HCT116 (cell line): ENCODE measurements at regions not wholly inside any gene's neighbourhood (a gene's known extent, or its start where the extent isn't known, plus 50 kb on each side); places are given as distances from the start of the nearest gene placed in this dataset.

Experiments used
- ATAC-seq: fragments of 200-7000 bp; cut with Tn5 transposase; 2 replicates; pipeline ENCODE4 v1.9.1; 2020; ENCODE audit warnings: mild to moderate bottlenecking, moderate library complexity
- BruUV-seq: library from RNA; stranded (reverse); fragments of 400-500 nt; replicated peaks from 2 replicates; lab custom pipeline; 2021; lab: Mats Ljungman, UMichigan
- CTCF ChIA-PET: fragments of 300-600 bp; sonication (Branson Sonifier 250); formaldehyde crosslinking; loops from one replicate; lab custom pipeline; 2021; ENCODE audit warnings: antibody characterized with exemption; lab: Charles Lee
- POLR2A ChIA-PET: fragments of 300-600, 350-600 bp; sonication (Branson Sonifier 250); formaldehyde crosslinking; loops from one replicate; lab custom pipeline; 2021; ENCODE audit warnings: antibody characterized with exemption; lab: Charles Lee
- RAD21 ChIA-PET, 2 experiments: fragments of 300-600 bp; sonication (Branson Sonifier 250); formaldehyde crosslinking; loops; one replicate each; lab custom pipeline; 2023; ENCODE audit warnings: low total read pairs in 2 of 2; ENCODE audit not compliant: uncharacterized antibody in 2 of 2, unreplicated experiment in 2 of 2, low non-redundant PET in 1 of 2; lab: Charles Lee
- DNase-seq: peaks from one replicate; pipeline ENCODE4 v3.0.0-alpha.2; 2010; ENCODE audit warnings: low read depth, low spot score
- H2AFZ ChIP-seq: fragments of 200-600 bp; shearing (Covaris generic), sonication (generic); 2 replicates; pipeline ENCODE4 v1.6.1; 2017; ENCODE audit warnings: low read depth, mixed run types, mixed read lengths, antibody characterized with exemption, low read length; ENCODE audit not compliant: poor library complexity, severe bottlenecking
- H3K27ac ChIP-seq: 2 replicates; pipeline ENCODE4 v1.5.1; 2012; ENCODE audit warnings: low read depth, low read length
- H3K27me3 ChIP-seq: fragments of 200-600 bp; sonication (generic); 2 replicates; pipeline ENCODE4 v1.6.1; 2016; ENCODE audit warnings: mixed run types, low read length, mixed read lengths; ENCODE audit not compliant: insufficient read depth
- H3K36me3 ChIP-seq, 2 experiments: fragments of 200-500 bp in 1 of 2; fragments of 200-600 bp in 1 of 2; sonication (Bioruptor generic) in 1 of 2; sonication (generic) in 1 of 2; 2 replicates each; pipeline versions ENCODE4 v1.5.1 to v1.6.1; 2014 to 2016; ENCODE audit warnings: low read length in 2 of 2, inconsistent platforms in 1 of 2, mixed read lengths in 1 of 2, mixed run types in 1 of 2; ENCODE audit not compliant: insufficient read depth in 2 of 2, control insufficient read depth in 1 of 2
- H3K4me1 ChIP-seq, 2 experiments: fragments of 200-600 bp in 1 of 2; sonication (generic) in 1 of 2; 2 replicates each; pipeline versions ENCODE4 v1.5.1 to v1.6.1; 2012 to 2017; ENCODE audit warnings: low read length in 2 of 2, inconsistent platforms in 1 of 2, mild to moderate bottlenecking in 1 of 2, mixed read lengths in 1 of 2, mixed run types in 1 of 2, moderate library complexity in 1 of 2; ENCODE audit not compliant: insufficient read depth in 2 of 2, control insufficient read depth in 1 of 2
- H3K4me2 ChIP-seq: fragments of 200-600 bp; sonication (generic); 2 replicates; pipeline ENCODE4 v1.6.1; 2017; ENCODE audit warnings: mixed run types, low read length, mixed read lengths
- H3K4me3 ChIP-seq, 2 experiments: fragments of 200-600 bp in 1 of 2; sonication (generic) in 1 of 2; replicated peaks in 1 of 2; 2 replicates each; pipeline ENCODE4 v1.5.1; 2011 to 2016; ENCODE audit warnings: low read length in 2 of 2, control low read depth in 1 of 2, low read depth in 1 of 2, mild to moderate bottlenecking in 1 of 2, mixed read lengths in 1 of 2, mixed run types in 1 of 2
- H3K79me2 ChIP-seq: fragments of 200-600 bp; sonication (generic); 2 replicates; pipeline ENCODE4 v1.6.1; 2017; ENCODE audit warnings: mild to moderate bottlenecking, mixed run types, low read length, moderate library complexity, mixed read lengths; ENCODE audit not compliant: insufficient read depth
- H3K9ac ChIP-seq: fragments of 200-600 bp; sonication (generic); 2 replicates; pipeline ENCODE4 v1.6.1; 2016; ENCODE audit warnings: low read length, mixed read lengths
- H3K9me2 ChIP-seq: fragments of 200-600 bp; sonication (generic), shearing (Covaris generic); 2 replicates; pipeline ENCODE4 v1.6.1; 2017; ENCODE audit warnings: mixed run types, mild to moderate bottlenecking, moderate library complexity; ENCODE audit not compliant: insufficient read depth
- H3K9me3 ChIP-seq, 2 experiments: fragments of 200-500 bp in 1 of 2; fragments of 200-600 bp in 1 of 2; sonication (Bioruptor generic) in 1 of 2; sonication (generic) in 1 of 2; 2 replicates each; pipeline ENCODE4 v1.6.1; 2014 to 2017; ENCODE audit warnings: low read length in 2 of 2, mixed read lengths in 2 of 2, inconsistent platforms in 1 of 2, low read depth in 1 of 2, mild to moderate bottlenecking in 1 of 2, mixed run types in 1 of 2, moderate library complexity in 1 of 2; ENCODE audit not compliant: control insufficient read depth in 1 of 2, insufficient read depth in 1 of 2
- H4K20me1 ChIP-seq: fragments of 200-600 bp; sonication (generic), shearing (Covaris generic); 2 replicates; pipeline ENCODE4 v1.6.1; 2017; ENCODE audit warnings: mixed run types, mild to moderate bottlenecking, moderate library complexity; ENCODE audit not compliant: insufficient read depth
- EZH2 ChIP-seq: fragments of 200-600 bp; sonication (generic); IDR thresholded peaks from 2 replicates; pipeline ENCODE4 v1.6.1; 2017; ENCODE audit warnings: antibody characterized with exemption, mixed run types
- EZH2phosphoT487 ChIP-seq: fragments of 200-600 bp; IDR thresholded peaks from 2 replicates; pipeline ENCODE4 v1.6.1; 2018; ENCODE audit warnings: antibody characterized with exemption, borderline replicate concordance
- FOSL1 ChIP-seq: IDR thresholded peaks from 2 replicates; pipeline ENCODE4 v1.6.1; 2012; ENCODE audit warnings: low read depth
- JUND ChIP-seq: IDR thresholded peaks from 2 replicates; pipeline ENCODE4 v1.6.1; 2012
- MAX ChIP-seq: IDR thresholded peaks from 2 replicates; pipeline ENCODE4 v1.6.1; 2012
- POLR2A ChIP-seq: IDR thresholded peaks from 2 replicates; pipeline ENCODE4 v1.7.0; 2011; ENCODE audit warnings: borderline replicate concordance; ENCODE audit not compliant: insufficient read depth, insufficient read length; ENCODE audit errors: extremely low read depth
- RAD21 ChIP-seq: IDR thresholded peaks from 2 replicates; pipeline ENCODE4 v1.6.1; 2012; ENCODE audit warnings: low read depth, mild to moderate bottlenecking
- REST ChIP-seq: IDR thresholded peaks from 2 replicates; pipeline ENCODE4 v1.6.1; 2012; ENCODE audit warnings: low read depth
- SIN3A ChIP-seq: IDR thresholded peaks from 2 replicates; pipeline ENCODE4 v1.6.1; 2012; ENCODE audit warnings: low read depth
- TCF7L2 ChIP-seq: IDR thresholded peaks from 2 replicates; pipeline ENCODE4 v1.7.0; 2011; ENCODE audit warnings: borderline replicate concordance, inconsistent platforms; ENCODE audit not compliant: insufficient read depth, insufficient read length; ENCODE audit errors: extremely low read depth
- YY1 ChIP-seq: IDR thresholded peaks from 2 replicates; pipeline ENCODE4 v1.6.1; 2011; ENCODE audit warnings: low read length, low read depth, moderate library complexity, mild to moderate bottlenecking; ENCODE audit not compliant: insufficient replicate concordance; ENCODE audit errors: extremely low read depth
- ZBTB33 ChIP-seq: IDR thresholded peaks from 2 replicates; pipeline ENCODE4 v1.6.1; 2011; ENCODE audit warnings: mild to moderate bottlenecking, low read length, moderate library complexity; ENCODE audit not compliant: insufficient replicate concordance; ENCODE audit errors: extremely low read depth
- ZNF274 ChIP-seq: fragments of 200-500 bp; sonication (Bioruptor generic); IDR thresholded peaks from 2 replicates; pipeline ENCODE4 v1.6.1; 2014; ENCODE audit warnings: mild to moderate bottlenecking, low read depth, low read length, inconsistent platforms
- intact Hi-C: fragments of 100-400 bp; cut with micrococcal nuclease; formaldehyde crosslinking; loops from 2 replicates; pipeline ENCODE4 v1.10.0; 2022

DNA sequence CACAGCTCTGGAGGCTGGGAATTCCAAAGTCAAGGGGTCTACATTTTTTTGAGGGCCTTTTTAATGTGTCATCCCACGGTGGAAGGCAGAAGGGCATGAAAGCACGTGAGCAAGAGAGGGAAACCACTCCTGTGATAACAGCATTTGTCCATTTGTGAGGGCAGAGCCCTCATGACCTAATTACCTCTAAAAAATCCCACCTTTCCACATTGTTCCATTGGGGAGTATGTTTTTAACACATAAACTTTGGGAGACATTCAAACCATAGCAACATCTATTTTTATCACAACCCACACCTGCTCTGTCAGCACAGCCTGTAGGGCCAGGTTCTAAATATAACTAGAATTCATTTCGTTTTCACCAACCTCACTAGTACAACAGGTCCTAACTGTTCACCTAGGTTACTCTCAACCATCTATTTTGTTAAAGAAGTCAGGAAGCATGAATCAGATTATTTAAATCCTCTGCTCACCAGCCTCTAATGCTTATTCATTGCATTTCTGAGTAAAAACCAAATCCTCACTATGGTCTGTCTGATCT is 92.2 kb upstream of the DPP10 start:
- TF ChIP-seq TCF7L2, result no peak
- TF ChIP-seq YY1, result no peak
- TF ChIP-seq REST, result no peak
- no peak for TF ChIP-seq FOSL1
- TF ChIP-seq MAX, result no peak
- TF ChIP-seq ZBTB33, result no peak
- TF ChIP-seq RAD21, result no peak
- no peak for TF ChIP-seq EZH2
- TF ChIP-seq SIN3A, result no peak
- TF ChIP-seq ZNF274, result no peak
- no peak for TF ChIP-seq EZH2phosphoT487
- no peak for TF ChIP-seq POLR2A
- no peak for TF ChIP-seq JUND
- Histone ChIP-seq H3K4me2 (no peak overlapping the region), H4K20me1 (no peaks in the 10 kb centered on the region), H3K4me1 (no peaks in the 10 kb centered on the region), H3K27me3 (no peaks in the 10 kb centered on the region), H2AFZ (no peak overlapping the region), H3K9me3 (peaks cover 4 to 8% of the 10 kb centered on the region in 2 experiments; a peak in 2 of 4 replicates), H3K27ac (no peak overlapping the region), H3K36me3 (no peaks in the 10 kb centered on the region), H3K79me2 (no peaks in the 10 kb centered on the region), H3K9me2 (no peaks in the 10 kb centered on the region), H3K4me3 (no peak overlapping the region), H3K9ac (no peak overlapping the region)
- ChIA-PET POLR2A (no interaction called here), CTCF (no interaction called here), RAD21 (no interaction called here)
- no TSS peak for BruUV-seq
- DNase-seq (no peak), ATAC-seq (no peak)
- intact Hi-C loops, result no loop called here
